ENCODE measurements at regions not wholly inside any gene's neighbourhood (a gene's known extent, or its start where the extent isn't known, plus 50 kb on each side); places are given as distances from the start of the nearest gene placed in this dataset.

- Histone ChIP-seq H3K9ac (ENCODE audit: low read length) (no peak overlapping the region), H3K4me3 (ENCODE audit: control extremely low read depth in 1 of 5, extremely low read depth in 1 of 5, insufficient read depth in 1 of 5, low read depth in 2 of 5, low read length in 4 of 5) (no peak overlapping the region), H3K79me2 (ENCODE audit: control insufficient read depth, insufficient read depth, low read length) (no peaks in the 10 kb centered on the region), H3K9me3 (ENCODE audit: control extremely low read depth in 1 of 3, control insufficient read depth in 2 of 3, insufficient read depth in 1 of 3, low read length in 2 of 3) (peaks cover 0 to 1% (median 0%) of the 10 kb centered on the region in 3 donors), H3K36me3 (replicated peaks in 1 of 2; ENCODE audit: control extremely low read depth in 1 of 2, control insufficient read depth in 1 of 2, extremely low read depth in 1 of 2, insufficient read depth in 2 of 2, low read length in 1 of 2) (no peaks in the 10 kb centered on the region), H3K27ac (ENCODE audit: low read length in 2 of 2) (no peak overlapping the region), H4K20me1 (ENCODE audit: control insufficient read depth, insufficient read depth, low read length, poor library complexity, severe bottlenecking) (no peaks in the 10 kb centered on the region), H3K4me1 (ENCODE audit: control insufficient read depth in 2 of 2, insufficient read depth in 2 of 2, low read length in 2 of 2) (no peaks in the 10 kb centered on the region), H2AFZ (ENCODE audit: insufficient read depth, low read depth, low read length, poor library complexity, severe bottlenecking) (no peak overlapping the region), H3K27me3 (replicated peaks in 1 of 4; ENCODE audit: control extremely low read depth in 1 of 4, control insufficient read depth in 3 of 4, insufficient read depth in 4 of 4, low read length in 3 of 4) (no peaks in the 10 kb centered on the region), H3K4me2 (replicated peaks; ENCODE audit: low read depth, low read length, poor library complexity, severe bottlenecking) (no peak overlapping the region)
- ATAC-seq (ENCODE audit: low read depth) (no peak), DNase-seq (no peak)
- no CpG with 5 or more reads among the region's 2 CpGs for whole genome bisulfite sequencing (ENCODE audit: insufficient coverage)
- POLR2A ChIA-PET: no interaction called here
- H3K9me3 Mint-ChIP-seq (ENCODE audit: insufficient read depth): peaks cover 2% of the 10 kb centered on the region
- no peaks in the 10 kb centered on the region for H3K4me1 Mint-ChIP-seq
- H3K27ac Mint-ChIP-seq: no peak overlapping the region
- TF ChIP-seq CTCF (IDR thresholded peaks at IDR 0.05) (no peak), EZH2 (IDR thresholded peaks at IDR 0.05; ENCODE audit: borderline replicate concordance, insufficient read depth, low read depth, low read length, poor library complexity, severe bottlenecking) (no peak)
- H3K4me3 Mint-ChIP-seq: no peak overlapping the region
- intact Hi-C loops (cut with micrococcal nuclease): no loop called here
- CTCF ChIA-PET: no interaction called here
- no peaks in the 10 kb centered on the region for H3K27me3 Mint-ChIP-seq
Observed at GRCh38 chr3:34924961-34925360, 714.4 kb upstream of the ARPP21 start.

GRCh38 chr3:34925851-34926250, 713.5 kb upstream of the ARPP21 start:
- POLR2A ChIA-PET: no interaction called here
- intact Hi-C loops (cut with micrococcal nuclease): no loop called here
- whole genome bisulfite sequencing (ENCODE audit: insufficient coverage): no CpG with 5 or more reads among the region's 1 CpG

More at GRCh38 chr3:34925851-34926250, 713.5 kb upstream of the ARPP21 start:
- H3K27ac ChIP-seq (ENCODE audit: low read length in 2 of 2): no peak overlapping the region
- no peak overlapping the region for H3K4me3 ChIP-seq (ENCODE audit: control extremely low read depth in 1 of 5, extremely low read depth in 1 of 5, insufficient read depth in 1 of 5, low read depth in 2 of 5, low read length in 4 of 5)
- ATAC-seq (ENCODE audit: low read depth) (no peak), DNase-seq (no peak)
- H3K9me3 Mint-ChIP-seq (ENCODE audit: insufficient read depth): peaks cover 3% of the 10 kb centered on the region
- H3K4me1 Mint-ChIP-seq: no peaks in the 10 kb centered on the region
- H3K4me3 Mint-ChIP-seq: no peak overlapping the region
- H3K27me3 ChIP-seq (replicated peaks in 1 of 4; ENCODE audit: control extremely low read depth in 1 of 4, control insufficient read depth in 3 of 4, insufficient read depth in 4 of 4, low read length in 3 of 4): no peaks in the 10 kb centered on the region
- no peaks in the 10 kb centered on the region for H3K4me1 ChIP-seq (ENCODE audit: control insufficient read depth in 2 of 2, insufficient read depth in 2 of 2, low read length in 2 of 2)
- TF ChIP-seq EZH2 (IDR thresholded peaks at IDR 0.05; ENCODE audit: borderline replicate concordance, insufficient read depth, low read depth, low read length, poor library complexity, severe bottlenecking) (no peak), CTCF (IDR thresholded peaks at IDR 0.05) (no peak)
- peaks cover 0 to 1% (median 0%) of the 10 kb centered on the region in 3 donors for H3K9me3 ChIP-seq (ENCODE audit: control extremely low read depth in 1 of 3, control insufficient read depth in 2 of 3, insufficient read depth in 1 of 3, low read length in 2 of 3)
- H3K9ac ChIP-seq (ENCODE audit: low read length): no peak overlapping the region
- no peaks in the 10 kb centered on the region for H3K27me3 Mint-ChIP-seq
- no peaks in the 10 kb centered on the region for H3K79me2 ChIP-seq (ENCODE audit: control insufficient read depth, insufficient read depth, low read length)
- CTCF ChIA-PET: no interaction called here
- H3K27ac Mint-ChIP-seq: no peak overlapping the region
- H4K20me1 ChIP-seq (ENCODE audit: control insufficient read depth, insufficient read depth, low read length, poor library complexity, severe bottlenecking): no peaks in the 10 kb centered on the region
- H2AFZ ChIP-seq (ENCODE audit: insufficient read depth, low read depth, low read length, poor library complexity, severe bottlenecking): no peak overlapping the region
- no peaks in the 10 kb centered on the region for H3K36me3 ChIP-seq (replicated peaks in 1 of 2; ENCODE audit: control extremely low read depth in 1 of 2, control insufficient read depth in 1 of 2, extremely low read depth in 1 of 2, insufficient read depth in 2 of 2, low read length in 1 of 2)
- H3K4me2 ChIP-seq (replicated peaks; ENCODE audit: low read depth, low read length, poor library complexity, severe bottlenecking): no peak overlapping the region
